ENCODE measurements at regions not wholly inside any gene's neighbourhood (a gene's known extent, or its start where the extent isn't known, plus 50 kb on each side); places are given as distances from the start of the nearest gene placed in this dataset.

DNA sequence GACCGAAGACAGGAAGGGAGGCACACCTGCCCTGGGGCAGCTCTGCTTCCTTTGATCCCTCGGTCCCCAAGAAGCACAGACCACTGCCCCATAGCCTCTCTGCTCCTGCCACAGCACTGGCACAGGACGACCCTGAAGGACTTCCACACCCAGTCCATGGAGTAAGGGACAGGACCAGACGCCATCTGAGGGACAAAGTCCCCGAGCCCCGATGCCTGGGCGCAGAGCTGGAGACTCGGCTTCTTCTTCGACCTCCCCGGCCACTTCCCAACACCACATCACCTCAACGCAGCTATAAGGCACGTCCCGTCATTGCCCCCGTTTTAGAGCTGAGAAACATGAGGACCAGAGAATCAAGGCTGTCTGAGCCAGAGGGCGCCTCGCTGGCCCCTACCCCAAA is 310.5 kb downstream of the BRD1 start (continued):
- TF ChIP-seq, protein P1, sequence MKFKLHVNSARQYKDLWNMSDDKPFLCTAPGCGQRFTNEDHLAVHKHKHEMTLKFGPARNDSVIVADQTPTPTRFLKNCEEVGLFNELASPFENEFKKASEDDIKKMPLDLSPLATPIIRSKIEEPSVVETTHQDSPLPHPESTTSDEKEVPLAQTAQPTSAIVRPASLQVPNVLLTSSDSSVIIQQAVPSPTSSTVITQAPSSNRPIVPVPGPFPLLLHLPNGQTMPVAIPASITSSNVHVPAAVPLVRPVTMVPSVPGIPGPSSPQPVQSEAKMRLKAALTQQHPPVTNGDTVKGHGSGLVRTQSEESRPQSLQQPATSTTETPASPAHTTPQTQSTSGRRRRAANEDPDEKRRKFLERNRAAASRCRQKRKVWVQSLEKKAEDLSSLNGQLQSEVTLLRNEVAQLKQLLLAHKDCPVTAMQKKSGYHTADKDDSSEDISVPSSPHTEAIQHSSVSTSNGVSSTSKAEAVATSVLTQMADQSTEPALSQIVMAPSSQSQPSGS (tag by site-specific recombination; IDR thresholded peaks at IDR 0.05; ENCODE audit: low read depth), result no peak
- TF ChIP-seq, protein P2, sequence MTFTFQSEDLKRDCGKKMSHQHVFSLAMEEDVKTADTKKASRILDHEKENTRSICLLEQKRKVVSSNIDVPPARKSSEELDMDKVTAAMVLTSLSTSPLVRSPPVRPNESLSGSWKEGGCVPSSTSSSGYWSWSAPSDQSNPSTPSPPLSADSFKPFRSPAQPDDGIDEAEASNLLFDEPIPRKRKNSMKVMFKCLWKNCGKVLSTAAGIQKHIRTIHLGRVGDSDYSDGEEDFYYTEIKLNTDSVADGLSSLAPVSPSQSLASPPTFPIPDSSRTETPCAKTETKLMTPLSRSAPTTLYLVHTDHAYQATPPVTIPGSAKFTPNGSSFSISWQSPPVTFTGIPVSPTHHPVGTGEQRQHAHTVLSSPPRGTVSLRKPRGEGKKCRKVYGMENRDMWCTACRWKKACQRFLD (tag by site-specific recombination; IDR thresholded peaks at IDR 0.05), result no peak

DNA sequence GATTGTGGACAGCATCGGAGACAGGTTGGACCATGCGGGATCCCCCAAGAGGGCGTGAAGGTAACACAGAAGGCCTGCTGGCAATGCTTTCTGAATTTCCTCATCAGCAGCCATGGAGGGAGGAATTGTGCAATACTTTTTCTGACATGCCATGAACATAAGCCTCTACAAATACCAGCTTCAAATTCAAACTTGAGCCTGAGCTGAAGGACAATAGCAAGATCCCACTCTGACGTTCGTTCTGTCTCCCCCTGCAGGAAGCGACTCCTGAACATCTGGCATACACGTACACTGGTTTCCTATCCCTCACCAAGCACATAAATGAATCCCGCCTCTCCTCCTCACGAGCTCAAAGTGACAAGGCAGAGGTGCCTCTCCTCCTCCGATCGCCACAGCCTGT is 312.2 kb downstream of the BRD1 start:
- no peaks in the 10 kb centered on the region for H3K4me1 ChIP-seq (ENCODE audit: control insufficient read depth, insufficient read depth, low read length)
- no peak overlapping the region for H3K4me3 ChIP-seq (ENCODE audit: low read depth, low read length)
- ChIA-PET CTCF (interaction anchor here (0.6 to 1.4 kb wide), 5 partner anchors 9 to 81 kb away, joined by 3 to 7 read pairs (median 4); no protein-coding TSS in a partner anchor), POLR2A (no interaction called here)
- H3K27ac ChIP-seq (ENCODE audit: extremely low read depth, low read depth, low read length), result no peak overlapping the region
- TF ChIP-seq ZNF157 (tag by site-specific recombination; IDR thresholded peaks at IDR 0.05), result peak; percentile 89
- TF ChIP-seq ZFHX2 (tag by site-specific recombination; conservative IDR thresholded peaks at IDR 0.05), result no peak
- H3K9me3 ChIP-seq (ENCODE audit: control insufficient read depth, insufficient read depth, low read depth, low read length), result no peaks in the 10 kb centered on the region
- no peaks in the 10 kb centered on the region for H3K36me3 ChIP-seq (ENCODE audit: control insufficient read depth in 2 of 2, insufficient read depth in 1 of 2, low read length in 2 of 2)

DNA sequence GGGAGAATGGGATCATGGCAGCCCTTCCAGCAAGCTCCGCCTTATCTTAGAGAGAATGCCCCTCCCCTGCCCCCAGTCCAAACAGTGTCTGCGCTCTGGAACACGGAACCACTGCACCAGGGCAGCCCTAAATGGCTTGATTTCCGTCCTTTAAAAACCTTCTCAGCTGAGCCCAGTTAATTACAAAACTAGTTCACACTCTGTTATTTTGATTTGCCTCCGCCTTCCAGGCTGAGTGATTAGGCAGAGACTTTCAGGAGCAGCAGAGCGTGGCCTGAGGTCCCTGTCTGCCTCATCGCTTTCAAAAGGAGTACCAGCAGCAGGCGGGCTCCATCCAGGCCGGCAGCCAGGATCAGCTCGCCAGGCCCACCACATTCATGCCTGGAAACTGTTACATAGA is 313.0 kb downstream of the BRD1 start:
- ChIA-PET POLR2A (no interaction called here), CTCF (no interaction called here)
- Histone ChIP-seq H3K27ac (ENCODE audit: extremely low read depth, low read depth, low read length) (no peak overlapping the region), H3K4me1 (ENCODE audit: control insufficient read depth, insufficient read depth, low read length) (no peaks in the 10 kb centered on the region), H3K9me3 (ENCODE audit: control insufficient read depth, insufficient read depth, low read depth, low read length) (no peaks in the 10 kb centered on the region), H3K4me3 (ENCODE audit: low read depth, low read length) (no peak overlapping the region), H3K36me3 (ENCODE audit: control insufficient read depth in 2 of 2, insufficient read depth in 1 of 2, low read length in 2 of 2) (no peaks in the 10 kb centered on the region)
- TF ChIP-seq ZNF266 (tag by site-specific recombination; IDR thresholded peaks at IDR 0.05; ENCODE audit: low read depth) (no peak), ZNF169 (tag by site-specific recombination; IDR thresholded peaks at IDR 0.05) (no peak), ZNF571 (tag by site-specific recombination; IDR thresholded peaks at IDR 0.05) (no peak), PRDM1 (tag by site-specific recombination; IDR thresholded peaks at IDR 0.05) (no peak), ZNF19 (tag by site-specific recombination; IDR thresholded peaks at IDR 0.05; ENCODE audit: low read depth) (no peak)

GRCh38 chr22:49514211-49514610 is 313.5 kb downstream of the BRD1 start:
- Histone ChIP-seq H3K9me3 (ENCODE audit: control insufficient read depth, insufficient read depth, low read depth, low read length) (no peaks in the 10 kb centered on the region), H3K4me1 (ENCODE audit: control insufficient read depth, insufficient read depth, low read length) (no peaks in the 10 kb centered on the region), H3K4me3 (ENCODE audit: low read depth, low read length) (no peak overlapping the region), H3K36me3 (ENCODE audit: control insufficient read depth in 2 of 2, insufficient read depth in 1 of 2, low read length in 2 of 2) (no peaks in the 10 kb centered on the region), H3K27ac (ENCODE audit: extremely low read depth, low read depth, low read length) (no peak overlapping the region)
- TF ChIP-seq, protein P3, sequence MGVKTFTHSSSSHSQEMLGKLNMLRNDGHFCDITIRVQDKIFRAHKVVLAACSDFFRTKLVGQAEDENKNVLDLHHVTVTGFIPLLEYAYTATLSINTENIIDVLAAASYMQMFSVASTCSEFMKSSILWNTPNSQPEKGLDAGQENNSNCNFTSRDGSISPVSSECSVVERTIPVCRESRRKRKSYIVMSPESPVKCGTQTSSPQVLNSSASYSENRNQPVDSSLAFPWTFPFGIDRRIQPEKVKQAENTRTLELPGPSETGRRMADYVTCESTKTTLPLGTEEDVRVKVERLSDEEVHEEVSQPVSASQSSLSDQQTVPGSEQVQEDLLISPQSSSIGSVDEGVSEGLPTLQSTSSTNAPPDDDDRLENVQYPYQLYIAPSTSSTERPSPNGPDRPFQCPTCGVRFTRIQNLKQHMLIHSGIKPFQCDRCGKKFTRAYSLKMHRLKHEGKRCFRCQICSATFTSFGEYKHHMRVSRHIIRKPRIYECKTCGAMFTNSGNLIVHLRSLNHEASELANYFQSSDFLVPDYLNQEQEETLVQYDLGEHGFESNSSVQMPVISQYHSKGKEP (tag by site-specific recombination; IDR thresholded peaks at IDR 0.05), result no peak
- TF ChIP-seq PRDM1 (tag by site-specific recombination; IDR thresholded peaks at IDR 0.05), result no peak
- TF ChIP-seq ZNF501 (tag by site-specific recombination; IDR thresholded peaks at IDR 0.05), result no peak
- ChIA-PET CTCF (no interaction called here), POLR2A (no interaction called here)

DNA sequence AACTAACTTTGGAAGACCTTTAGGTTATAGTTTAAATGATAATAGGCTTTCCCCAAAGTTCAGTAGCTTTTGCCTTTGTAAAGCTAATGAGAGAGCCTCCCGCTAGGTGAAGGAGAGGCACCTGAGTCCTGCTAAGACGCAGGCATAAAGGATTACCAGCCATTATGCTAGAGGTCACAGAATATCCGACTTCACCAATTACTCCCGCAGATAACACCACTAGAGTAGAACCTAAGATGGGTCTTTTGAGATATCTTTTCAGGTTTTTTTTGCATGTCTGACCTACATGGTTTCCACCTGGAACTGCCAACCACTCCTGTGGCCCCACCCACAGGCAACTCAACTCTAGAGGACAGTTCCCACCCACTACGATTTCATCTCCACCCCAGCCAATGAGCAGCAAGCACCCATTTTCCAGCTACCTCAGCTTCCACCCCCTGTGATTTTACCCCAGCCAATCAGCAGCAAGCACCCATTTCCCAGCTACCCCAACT is 314.3 kb downstream of the BRD1 start:
- H3K9me3 ChIP-seq (ENCODE audit: control insufficient read depth, insufficient read depth, low read depth, low read length), result no peaks in the 10 kb centered on the region
- no peaks in the 10 kb centered on the region for H3K36me3 ChIP-seq (ENCODE audit: control insufficient read depth in 2 of 2, insufficient read depth in 1 of 2, low read length in 2 of 2)
- POLR2A ChIA-PET, result no interaction called here
- H3K27ac ChIP-seq (ENCODE audit: extremely low read depth, low read depth, low read length), result no peak overlapping the region
- H3K4me1 ChIP-seq (ENCODE audit: control insufficient read depth, insufficient read depth, low read length), result no peaks in the 10 kb centered on the region
- no peak overlapping the region for H3K4me3 ChIP-seq (ENCODE audit: low read depth, low read length)
- CTCF ChIA-PET, result interaction anchor here (0.6 kb wide), 1 partner anchor 400 kb away, joined by 3 read pairs; no protein-coding TSS in a partner anchor
- no peak for TF ChIP-seq WT1 (tag by site-specific recombination; IDR thresholded peaks at IDR 0.05)
- TF ChIP-seq, protein P4, sequence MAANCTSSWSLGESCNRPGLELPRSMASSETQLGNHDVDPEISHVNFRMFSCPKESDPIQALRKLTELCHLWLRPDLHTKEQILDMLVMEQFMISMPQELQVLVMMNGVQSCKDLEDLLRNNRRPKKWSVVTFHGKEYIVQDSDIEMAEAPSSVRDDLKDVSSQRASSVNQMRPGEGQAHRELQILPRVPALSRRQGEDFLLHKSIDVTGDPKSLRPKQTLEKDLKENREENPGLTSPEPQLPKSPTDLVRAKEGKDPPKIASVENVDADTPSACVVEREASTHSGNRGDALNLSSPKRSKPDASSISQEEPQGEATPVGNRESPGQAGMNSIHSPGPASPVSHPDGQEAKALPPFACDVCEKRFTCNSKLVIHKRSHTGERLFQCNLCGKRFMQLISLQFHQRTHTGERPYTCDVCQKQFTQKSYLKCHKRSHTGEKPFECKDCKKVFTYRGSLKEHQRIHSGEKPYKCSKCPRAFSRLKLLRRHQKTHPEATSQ (tag by site-specific recombination; IDR thresholded peaks at IDR 0.05), result no peak
- no peak for TF ChIP-seq GLI2 (tag by site-specific recombination; IDR thresholded peaks at IDR 0.05; ENCODE audit: borderline replicate concordance, low read depth)
- TF ChIP-seq, protein P5, sequence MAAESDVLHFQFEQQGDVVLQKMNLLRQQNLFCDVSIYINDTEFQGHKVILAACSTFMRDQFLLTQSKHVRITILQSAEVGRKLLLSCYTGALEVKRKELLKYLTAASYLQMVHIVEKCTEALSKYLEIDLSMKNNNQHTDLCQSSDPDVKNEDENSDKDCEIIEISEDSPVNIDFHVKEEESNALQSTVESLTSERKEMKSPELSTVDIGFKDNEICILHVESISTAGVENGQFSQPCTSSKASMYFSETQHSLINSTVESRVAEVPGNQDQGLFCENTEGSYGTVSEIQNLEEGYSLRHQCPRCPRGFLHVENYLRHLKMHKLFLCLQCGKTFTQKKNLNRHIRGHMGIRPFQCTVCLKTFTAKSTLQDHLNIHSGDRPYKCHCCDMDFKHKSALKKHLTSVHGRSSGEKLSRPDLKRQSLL (tag by site-specific recombination; IDR thresholded peaks at IDR 0.05), result no peak
- TF ChIP-seq ZNF830 (tag by site-specific recombination; IDR thresholded peaks at IDR 0.05; ENCODE audit: low read depth), result no peak
- no peak for TF ChIP-seq TRIM28 (IDR thresholded peaks at IDR 0.05; ENCODE audit: borderline replicate concordance, low read length)
